RWPE2 (cell line): ENCODE measurements at regions not wholly inside any gene's neighbourhood (a gene's known extent, or its start where the extent isn't known, plus 50 kb on each side); places are given as distances from the start of the nearest gene placed in this dataset.

ENCODE experiments used
- ATAC-seq: fragments of 200-7000 bp; cut with Tn5 transposase; 3 replicates; pipeline ENCODE4 v1.9.1; 2021; ENCODE audit warnings: low read depth
- DNase-seq: peaks from one replicate; pipeline ENCODE4 v3.0.0-alpha.2; 2020; ENCODE audit warnings: low spot score
- H3K27ac ChIP-seq: fragments of 450-650 bp; 2 replicates; pipeline ENCODE4 v1.5.1; 2017; ENCODE audit warnings: mild to moderate bottlenecking; ENCODE audit not compliant: poor library complexity, severe bottlenecking
- H3K27me3 ChIP-seq: fragments of 250-450 bp; sonication (Bioruptor Pico); 2 replicates; pipeline ENCODE4 v1.5.1; 2021; ENCODE audit warnings: mild to moderate bottlenecking, moderate library complexity; ENCODE audit not compliant: insufficient read depth, poor library complexity, severe bottlenecking
- H3K36me3 ChIP-seq: fragments of 250-450 bp; sonication (Bioruptor Pico); 2 replicates; pipeline ENCODE4 v1.5.1; 2020; ENCODE audit warnings: low read depth, mild to moderate bottlenecking, moderate library complexity
- H3K4me1 ChIP-seq: fragments of 250-450 bp; sonication (Bioruptor Pico); 2 replicates; pipeline ENCODE4 v1.5.1; 2021; ENCODE audit warnings: mild to moderate bottlenecking, moderate library complexity; ENCODE audit not compliant: insufficient read depth, poor library complexity, severe bottlenecking
- H3K4me3 ChIP-seq: fragments of 250-450 bp; sonication (Bioruptor Pico); 2 replicates; pipeline ENCODE4 v1.5.1; 2021; ENCODE audit warnings: mild to moderate bottlenecking, moderate library complexity; ENCODE audit not compliant: severe bottlenecking
- H3K9me3 ChIP-seq: fragments of 250-450 bp; sonication (Bioruptor Pico); 2 replicates; pipeline ENCODE4 v1.5.1; 2021; ENCODE audit warnings: mild to moderate bottlenecking, moderate library complexity; ENCODE audit not compliant: severe bottlenecking
- CTCF ChIP-seq: fragments of 450-650 bp; IDR thresholded peaks from one replicate; pipeline ENCODE4 v1.5.1; 2017; ENCODE audit warnings: mild to moderate bottlenecking, moderate library complexity; ENCODE audit not compliant: poor library complexity, severe bottlenecking

DNA sequence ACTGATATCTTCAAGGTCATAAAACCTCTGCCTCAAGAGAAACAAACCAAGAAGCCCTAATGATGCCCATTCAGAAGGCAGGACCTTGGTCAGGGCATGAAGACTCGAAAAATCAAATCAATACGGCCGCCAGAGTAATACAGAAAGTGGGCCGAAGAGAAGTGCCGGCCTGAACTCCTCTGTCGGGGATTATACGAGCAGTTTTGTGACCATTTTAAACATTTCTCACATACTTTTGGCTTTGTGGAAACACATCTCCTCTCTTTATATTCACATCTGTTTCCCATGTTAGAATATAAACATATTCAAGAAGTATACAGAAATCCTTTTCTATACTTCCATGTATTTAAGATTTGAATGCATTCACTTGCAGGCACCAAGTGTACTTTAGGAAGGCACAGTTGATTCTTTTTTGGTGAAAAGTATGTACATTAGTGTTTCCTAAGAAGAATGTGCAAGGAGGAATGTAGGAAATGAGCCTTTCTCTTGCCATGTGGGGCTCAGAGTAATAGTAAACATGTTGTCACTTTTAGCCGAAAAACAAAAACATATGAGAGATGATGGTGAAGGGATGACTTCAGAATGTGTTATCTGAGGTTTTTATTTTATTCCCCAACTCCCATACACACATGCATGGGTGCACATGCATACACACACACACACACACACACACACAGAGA is 707.9 kb upstream of the ID2 start:
- ATAC-seq = no peak
- no peak for DNase-seq
- H3K27ac ChIP-seq = no peak overlapping the region

DNA sequence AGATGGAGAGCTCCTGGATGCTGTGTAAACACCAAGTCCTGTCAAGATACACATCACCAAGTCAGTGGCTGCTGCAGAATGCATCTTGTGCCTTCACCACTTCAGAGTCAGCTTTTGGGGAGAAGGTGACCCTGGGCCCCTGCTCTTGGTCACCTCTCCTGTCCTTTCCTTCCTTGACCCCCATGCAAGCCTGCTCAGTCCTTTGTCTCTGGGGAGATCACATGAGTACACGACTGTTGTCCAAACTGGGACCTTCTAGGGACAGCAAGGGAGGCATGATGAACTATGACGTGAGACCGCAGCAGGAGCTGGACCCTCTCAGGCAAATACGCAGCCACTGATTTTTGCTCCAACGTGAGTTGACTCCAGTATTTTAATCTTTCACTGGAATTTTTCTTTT is 706.9 kb upstream of the ID2 start:
- H3K36me3 ChIP-seq = no peaks in the 10 kb centered on the region
- H3K27ac ChIP-seq = no peak overlapping the region
- H3K4me1 ChIP-seq = no peaks in the 10 kb centered on the region
- ATAC-seq (no peak), DNase-seq (no peak)
- H3K9me3 ChIP-seq = no peaks in the 10 kb centered on the region
- H3K27me3 ChIP-seq = no peaks in the 10 kb centered on the region
- no peak for TF ChIP-seq CTCF
- H3K4me3 ChIP-seq = no peak overlapping the region

More for the DNA sequence above, 707.9 kb upstream of the ID2 start:
- TF ChIP-seq CTCF = no peak
- H3K9me3 ChIP-seq = no peaks in the 10 kb centered on the region
- H3K36me3 ChIP-seq = no peaks in the 10 kb centered on the region
- H3K4me3 ChIP-seq = no peak overlapping the region
- no peaks in the 10 kb centered on the region for H3K4me1 ChIP-seq
- H3K27me3 ChIP-seq = no peaks in the 10 kb centered on the region

DNA sequence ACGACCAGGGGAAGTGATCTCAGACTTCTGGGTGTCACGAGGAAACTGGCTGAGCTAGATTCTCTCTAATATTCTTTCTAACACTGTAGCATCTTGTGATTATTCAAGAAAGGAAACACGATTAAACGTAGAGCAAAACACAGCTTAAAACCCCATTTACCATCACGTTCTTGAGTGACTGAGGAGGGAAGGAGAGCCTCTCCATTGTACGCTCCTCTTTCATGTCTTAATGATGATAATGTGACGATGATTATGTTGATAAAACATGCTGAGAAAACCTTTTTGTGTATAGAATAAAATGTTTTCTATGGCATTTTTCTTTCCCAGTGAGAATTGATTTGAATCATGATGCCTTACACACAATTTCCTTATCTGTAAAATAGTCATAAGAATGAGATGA is 705.6 kb upstream of the ID2 start:
- Histone ChIP-seq H3K27ac (no peak overlapping the region), H3K27me3 (no peaks in the 10 kb centered on the region), H3K36me3 (no peaks in the 10 kb centered on the region), H3K4me1 (no peaks in the 10 kb centered on the region), H3K9me3 (no peaks in the 10 kb centered on the region), H3K4me3 (no peak overlapping the region)
- TF ChIP-seq CTCF = no peak
- ATAC-seq = no peak
- DNase-seq = no peak

GRCh38 chr2:7977981-7978380 is 703.9 kb upstream of the ID2 start:
- H3K27ac ChIP-seq = no peak overlapping the region
- TF ChIP-seq CTCF = no peak
- H3K27me3 ChIP-seq = no peaks in the 10 kb centered on the region
- ATAC-seq = no peak
- H3K9me3 ChIP-seq = no peaks in the 10 kb centered on the region
- no peak overlapping the region for H3K4me3 ChIP-seq
- no peak for DNase-seq
- H3K36me3 ChIP-seq = no peaks in the 10 kb centered on the region
- H3K4me1 ChIP-seq = no peaks in the 10 kb centered on the region

- no peak for TF ChIP-seq CTCF
- no peaks in the 10 kb centered on the region for H3K9me3 ChIP-seq
- H3K4me1 ChIP-seq = no peaks in the 10 kb centered on the region
- no peak for ATAC-seq
- no peak for DNase-seq
- no peak overlapping the region for H3K27ac ChIP-seq
- no peaks in the 10 kb centered on the region for H3K36me3 ChIP-seq
- H3K4me3 ChIP-seq = no peak overlapping the region
- no peaks in the 10 kb centered on the region for H3K27me3 ChIP-seq
Measured at GRCh38 chr2:7982054-7982453, 699.8 kb upstream of the ID2 start.
